HUES48 (cell line): ENCODE measurements at regions not wholly inside any gene's neighbourhood (a gene's known extent, or its start where the extent isn't known, plus 50 kb on each side); places are given as distances from the start of the nearest gene placed in this dataset.

ENCODE experiments used
- H3K27ac ChIP-seq: one replicate; pipeline ENCODE4 v1.7.0; 2013; ENCODE audit warnings: low read depth, low read length, inconsistent platforms
- H3K27me3 ChIP-seq: 2 replicates; pipeline ENCODE4 v1.6.1; 2013; ENCODE audit warnings: mild to moderate bottlenecking, low read length; ENCODE audit not compliant: control insufficient read depth, insufficient read depth
- H3K36me3 ChIP-seq: 2 replicates; pipeline ENCODE4 v1.6.1; 2013; ENCODE audit warnings: low read length; ENCODE audit not compliant: control insufficient read depth, insufficient read depth
- H3K4me1 ChIP-seq: 2 replicates; pipeline ENCODE4 v1.6.1; 2013; ENCODE audit warnings: mild to moderate bottlenecking, low read length; ENCODE audit not compliant: control insufficient read depth, insufficient read depth
- H3K4me3 ChIP-seq: 2 replicates; pipeline ENCODE4 v1.5.1; 2013; ENCODE audit warnings: mild to moderate bottlenecking, low read depth, low read length
- H3K9ac ChIP-seq: 2 replicates; pipeline ENCODE4 v1.6.1; 2013; ENCODE audit warnings: mild to moderate bottlenecking, low read depth, low read length, moderate library complexity
- H3K9me3 ChIP-seq: 2 replicates; pipeline ENCODE4 v1.6.1; 2013; ENCODE audit warnings: low read length; ENCODE audit not compliant: control insufficient read depth, insufficient read depth

- no peak overlapping the region for H3K4me3 ChIP-seq
- H3K9ac ChIP-seq = no peak overlapping the region
These were observed 97.7 kb downstream of the CD47 start for GRCh38 chr3:107992976-107993684.

DNA sequence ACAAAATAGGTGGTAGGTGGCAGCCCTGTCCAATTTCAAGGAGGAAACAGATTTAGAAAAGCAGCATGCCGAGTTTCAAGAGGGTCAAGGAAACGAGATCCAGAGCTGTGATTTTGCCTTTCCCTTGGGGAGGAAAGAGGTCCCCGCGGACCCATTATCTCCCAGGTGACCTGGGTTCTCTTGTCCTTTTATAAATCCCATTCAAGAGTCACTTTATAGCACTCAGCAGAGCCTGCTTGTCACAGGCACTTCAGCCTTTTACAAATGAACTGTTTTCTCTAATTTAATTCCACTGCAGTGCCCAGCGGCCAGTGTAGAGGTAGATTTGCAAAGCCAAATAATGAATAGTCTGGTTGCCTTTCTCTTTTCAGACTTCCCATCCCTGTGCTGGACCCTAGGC lies 99.9 kb downstream of the CD47 start:
- H3K9me3 ChIP-seq = no peaks in the 10 kb centered on the region
- no peak overlapping the region for H3K27ac ChIP-seq
- H3K27me3 ChIP-seq = no peaks in the 10 kb centered on the region
- no peaks in the 10 kb centered on the region for H3K36me3 ChIP-seq
- H3K4me1 ChIP-seq = no peaks in the 10 kb centered on the region
- H3K4me3 ChIP-seq = no peak overlapping the region
- no peak overlapping the region for H3K9ac ChIP-seq

More at GRCh38 chr3:107992976-107993684, 97.7 kb downstream of the CD47 start:
- Histone ChIP-seq H3K36me3 (no peaks in the 10 kb centered on the region), H3K9me3 (no peaks in the 10 kb centered on the region), H3K4me1 (peaks cover 2% of the 10 kb centered on the region), H3K27me3 (no peaks in the 10 kb centered on the region), H3K27ac (no peak overlapping the region)

GRCh38 chr3:107990433-107990832 lies 100.4 kb downstream of the CD47 start:
- Histone ChIP-seq H3K36me3 (no peaks in the 10 kb centered on the region), H3K9ac (no peak overlapping the region), H3K4me1 (no peaks in the 10 kb centered on the region), H3K4me3 (no peak overlapping the region), H3K27ac (no peak overlapping the region), H3K9me3 (no peaks in the 10 kb centered on the region), H3K27me3 (no peaks in the 10 kb centered on the region)

DNA sequence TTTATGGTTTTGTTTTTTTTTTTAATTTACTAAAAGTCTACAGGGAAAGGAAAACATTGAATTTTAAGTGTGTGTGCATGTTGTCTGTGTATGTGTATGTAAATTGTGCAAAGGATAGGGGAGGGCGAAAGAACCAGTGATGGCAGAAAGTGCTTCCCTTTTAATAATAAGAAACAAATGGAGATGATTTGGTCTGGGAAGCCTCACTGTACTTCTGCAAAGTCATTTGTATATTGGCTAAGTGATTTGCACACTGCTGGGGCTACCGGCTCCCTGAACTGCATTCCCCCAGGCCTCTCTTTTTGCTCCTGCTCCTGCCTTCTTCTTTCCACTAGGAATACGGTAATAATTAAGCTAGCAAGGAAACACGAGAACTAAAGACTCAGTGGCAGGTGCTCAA lies 101.2 kb downstream of the CD47 start:
- H3K27ac ChIP-seq = no peak overlapping the region
- no peaks in the 10 kb centered on the region for H3K9me3 ChIP-seq
- H3K36me3 ChIP-seq = no peaks in the 10 kb centered on the region
- no peaks in the 10 kb centered on the region for H3K4me1 ChIP-seq
- no peak overlapping the region for H3K4me3 ChIP-seq
- H3K27me3 ChIP-seq = no peaks in the 10 kb centered on the region
- H3K9ac ChIP-seq = no peak overlapping the region

- no peaks in the 10 kb centered on the region for H3K4me1 ChIP-seq
- H3K27ac ChIP-seq = no peak overlapping the region
These were observed 102.2 kb downstream of the CD47 start for GRCh38 chr3:107988460-107989175.

GRCh38 chr3:107987036-107987939 lies 103.5 kb downstream of the CD47 start:
- H3K9me3 ChIP-seq = no peaks in the 10 kb centered on the region
- no peak overlapping the region for H3K27ac ChIP-seq
- no peaks in the 10 kb centered on the region for H3K4me1 ChIP-seq
- no peak overlapping the region for H3K4me3 ChIP-seq
- H3K36me3 ChIP-seq = no peaks in the 10 kb centered on the region
- H3K27me3 ChIP-seq = no peaks in the 10 kb centered on the region
- H3K9ac ChIP-seq = no peak overlapping the region

More at GRCh38 chr3:107988460-107989175, 102.2 kb downstream of the CD47 start:
- H3K9me3 ChIP-seq = no peaks in the 10 kb centered on the region
- no peaks in the 10 kb centered on the region for H3K36me3 ChIP-seq
- H3K4me3 ChIP-seq = no peak overlapping the region
- H3K27me3 ChIP-seq = no peaks in the 10 kb centered on the region
- H3K9ac ChIP-seq = no peak overlapping the region

DNA sequence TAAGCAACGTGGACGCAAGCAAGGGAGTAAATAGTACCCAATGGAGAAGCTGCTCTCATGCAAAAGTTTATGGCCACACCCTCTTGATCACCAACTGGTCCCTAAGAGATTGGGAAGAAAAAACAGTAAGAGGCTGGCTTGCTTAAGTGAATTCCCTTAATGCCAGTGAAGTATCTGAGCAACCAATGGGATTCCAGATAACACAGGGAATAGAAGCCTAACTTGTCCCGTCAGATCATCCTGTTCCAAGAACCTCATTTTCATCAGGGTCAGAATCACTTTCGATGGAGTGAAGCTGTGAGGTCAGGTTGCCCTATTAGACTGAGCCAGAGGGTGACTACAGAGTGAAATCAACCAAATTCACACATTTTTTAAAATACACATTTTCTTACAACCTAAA lies 104.3 kb downstream of the CD47 start:
- Histone ChIP-seq H3K4me1 (0 out of 2 replicates have a peak, but pooled peaks cover 6% of the 10 kb centered on the region), H3K4me3 (no peak overlapping the region), H3K9ac (no peak overlapping the region), H3K27ac (no peak overlapping the region), H3K27me3 (no peaks in the 10 kb centered on the region), H3K36me3 (no peaks in the 10 kb centered on the region), H3K9me3 (no peaks in the 10 kb centered on the region)

- Histone ChIP-seq H3K9me3 (no peaks in the 10 kb centered on the region), H3K4me1 (0 out of 2 replicates have a peak, but pooled peaks cover 8% of the 10 kb centered on the region), H3K4me3 (no peak overlapping the region), H3K9ac (no peak overlapping the region), H3K27ac (no peak overlapping the region), H3K36me3 (no peaks in the 10 kb centered on the region), H3K27me3 (no peaks in the 10 kb centered on the region)
These were observed 105.3 kb downstream of the CD47 start for GRCh38 chr3:107985496-107985895.

GRCh38 chr3:107983247-107983646 lies 107.6 kb downstream of the CD47 start:
- no peak overlapping the region for H3K9ac ChIP-seq
- no peaks in the 10 kb centered on the region for H3K27me3 ChIP-seq
- H3K9me3 ChIP-seq = no peaks in the 10 kb centered on the region
- no peak overlapping the region for H3K27ac ChIP-seq
- no peaks in the 10 kb centered on the region for H3K36me3 ChIP-seq
- 0 out of 2 replicates have a peak, but pooled peaks cover 8% of the 10 kb centered on the region for H3K4me1 ChIP-seq
- no peak overlapping the region for H3K4me3 ChIP-seq

- Histone ChIP-seq H3K27me3 (no peaks in the 10 kb centered on the region), H3K27ac (no peak overlapping the region), H3K4me3 (no peak overlapping the region), H3K9ac (no peak overlapping the region), H3K4me1 (0 out of 2 replicates have a peak, but pooled peaks cover 8% of the 10 kb centered on the region), H3K9me3 (no peaks in the 10 kb centered on the region), H3K36me3 (no peaks in the 10 kb centered on the region)
These were observed 108.7 kb downstream of the CD47 start for GRCh38 chr3:107982165-107982564.
